Hippocampal formation (tissue), 2 donors: ENCODE measurements at regions not wholly inside any gene's neighbourhood (a gene's known extent, or its start where the extent isn't known, plus 50 kb on each side); places are given as distances from the start of the nearest gene placed in this dataset.
"Not testable (repeated sequence)": the region's sequence is repeated elsewhere in the genome, so short reads cannot be mapped to it uniquely, and the experiment has no call there.

Experiments used
- DNase-seq, 2 donors: peaks; one replicate each; lab custom pipeline; 2025; lab: John Stamatoyannopoulos, UW

DNA sequence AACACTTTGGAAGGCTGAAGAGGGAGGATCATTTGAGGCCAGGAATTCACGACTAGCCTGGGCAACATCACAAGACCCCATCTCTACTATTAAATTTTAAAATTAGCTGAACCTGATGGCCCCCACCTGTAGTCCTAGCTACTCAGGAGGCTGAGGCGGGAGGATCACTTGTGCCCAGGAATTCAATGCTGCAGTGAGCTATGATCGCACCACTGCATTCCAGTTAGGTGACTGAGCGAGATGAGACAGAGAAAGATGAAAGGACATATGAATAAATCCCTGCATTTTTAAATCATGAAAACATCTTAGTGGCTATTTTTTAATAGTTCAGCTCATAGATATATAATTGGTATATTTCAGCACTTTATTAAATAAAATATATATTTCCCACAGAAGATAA is 93.8 kb downstream of the GPR63 start:
- DNase-seq = no peak

GRCh38 chr6:96742702-96743101 is 94.6 kb downstream of the GPR63 start:
- DNase-seq = no peak

- DNase-seq = no peak
Observed at GRCh38 chr6:96735332-96735731, 101.9 kb downstream of the GPR63 start.

- DNase-seq = no peak
Observed at GRCh38 chr6:96727144-96727543, 110.1 kb downstream of the GPR63 start.

DNA sequence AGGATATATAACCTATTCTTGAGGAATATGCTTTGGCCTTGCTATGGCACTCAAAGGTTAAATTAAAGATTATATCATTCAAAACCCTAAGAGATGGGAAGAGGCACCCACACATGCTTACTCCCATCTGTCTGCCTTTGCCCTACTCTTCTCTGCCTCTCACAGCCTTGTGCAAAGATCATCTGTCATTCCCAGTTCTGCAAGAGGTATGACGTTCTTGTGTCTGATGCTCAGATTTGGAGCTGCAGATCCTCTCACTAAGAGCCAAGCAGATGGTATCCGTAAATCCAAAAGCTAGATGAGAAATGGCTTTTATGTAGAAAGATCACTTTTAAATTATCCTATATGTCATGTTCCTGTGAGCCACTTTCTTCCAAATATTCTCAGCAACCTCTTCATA is 112.0 kb downstream of the GPR63 start:
- peak in 1 of 2 donors; percentile 13 for DNase-seq

DNA sequence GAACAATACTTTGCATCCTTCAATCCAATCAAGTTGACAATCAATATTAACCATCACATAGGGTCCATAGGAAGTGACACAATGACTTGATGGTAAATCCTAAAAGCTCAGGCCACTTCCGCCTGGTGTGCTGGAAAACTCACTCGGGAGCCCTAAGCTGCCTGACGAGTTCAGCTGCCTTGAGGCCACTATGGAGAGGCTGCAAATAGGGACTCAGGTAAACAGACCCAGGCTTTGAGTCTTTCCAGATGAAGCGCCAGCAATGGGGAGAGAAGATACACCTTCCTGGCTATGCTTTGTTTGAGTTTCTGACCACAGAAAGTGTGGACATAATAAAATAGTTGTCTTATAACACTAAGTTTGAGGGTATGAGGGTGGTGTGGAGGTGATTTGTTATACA is 112.6 kb downstream of the GPR63 start:
- DNase-seq = no peak

- no peak for DNase-seq
Observed at GRCh38 chr6:96723362-96723761, 113.9 kb downstream of the GPR63 start.

DNA sequence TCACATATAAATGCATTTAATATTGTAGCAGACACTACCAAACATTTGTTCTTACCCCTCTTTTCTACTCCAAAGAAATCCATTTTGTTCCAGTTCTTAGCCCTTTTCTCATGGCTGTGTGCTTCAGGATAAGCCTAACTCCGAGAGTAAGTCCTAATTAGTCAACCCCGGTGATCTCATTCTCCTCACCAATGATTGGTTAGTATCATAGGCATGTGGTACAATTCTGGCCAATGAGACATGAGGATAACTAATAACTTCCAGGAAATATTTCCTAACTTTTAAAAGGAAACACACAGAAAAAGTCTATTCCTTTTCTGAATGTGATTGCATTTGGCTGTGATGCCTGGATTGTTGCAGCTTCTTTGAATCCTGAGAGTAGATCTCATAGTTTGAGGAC is 116.0 kb downstream of the GPR63 start:
- DNase-seq = no peak

DNA sequence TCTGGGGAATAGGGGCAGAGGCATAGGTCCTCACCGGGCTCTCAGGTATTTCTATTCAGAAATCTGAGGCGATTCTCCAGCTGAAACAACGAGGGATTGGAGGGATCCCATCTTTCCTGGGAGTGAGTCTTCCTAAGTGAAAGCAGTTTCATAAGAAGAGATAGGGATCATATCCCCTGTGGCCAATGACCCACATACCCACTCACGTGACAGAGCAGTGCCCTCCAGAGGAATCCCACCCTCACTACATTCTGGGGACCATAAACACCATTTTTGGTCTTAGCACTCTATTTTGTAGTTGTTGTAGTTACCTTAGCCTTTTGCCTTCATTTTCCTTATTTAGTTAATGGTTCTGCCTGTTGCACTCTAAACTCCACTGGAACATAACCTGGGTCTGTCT is 121.1 kb downstream of the GPR63 start:
- no peak for DNase-seq

GRCh38 chr6:96715608-96716007 is 121.7 kb downstream of the GPR63 start:
- no peak for DNase-seq

DNA sequence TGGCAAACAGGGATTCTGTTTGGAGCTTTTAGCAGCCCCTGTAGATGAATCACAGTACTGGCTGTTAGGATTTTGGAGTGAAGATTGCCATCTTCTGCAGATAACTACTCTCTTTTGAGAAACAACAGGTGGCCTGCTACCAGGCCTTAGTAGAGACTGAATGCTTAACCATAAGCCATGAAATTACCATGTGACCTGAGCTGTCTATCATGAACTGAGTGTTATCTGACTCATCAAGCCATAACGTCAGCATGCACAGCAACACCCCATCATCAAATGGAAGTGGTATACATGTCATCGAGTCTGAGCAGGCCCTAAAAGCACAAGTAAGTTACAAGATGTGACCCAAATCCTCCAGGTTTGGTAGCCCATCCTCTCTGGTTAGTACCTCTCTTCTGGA is 132.6 kb downstream of the GPR63 start:
- no peak for DNase-seq

GRCh38 chr6:96702626-96703025 is 134.7 kb downstream of the GPR63 start:
- no peak for DNase-seq

- no peak for DNase-seq
Observed at GRCh38 chr6:96700915-96701314, 136.4 kb downstream of the GPR63 start.

- DNase-seq = not testable (repeated sequence)
Observed at GRCh38 chr6:96694429-96694828, 131.5 kb downstream of the FHL5 start.

DNA sequence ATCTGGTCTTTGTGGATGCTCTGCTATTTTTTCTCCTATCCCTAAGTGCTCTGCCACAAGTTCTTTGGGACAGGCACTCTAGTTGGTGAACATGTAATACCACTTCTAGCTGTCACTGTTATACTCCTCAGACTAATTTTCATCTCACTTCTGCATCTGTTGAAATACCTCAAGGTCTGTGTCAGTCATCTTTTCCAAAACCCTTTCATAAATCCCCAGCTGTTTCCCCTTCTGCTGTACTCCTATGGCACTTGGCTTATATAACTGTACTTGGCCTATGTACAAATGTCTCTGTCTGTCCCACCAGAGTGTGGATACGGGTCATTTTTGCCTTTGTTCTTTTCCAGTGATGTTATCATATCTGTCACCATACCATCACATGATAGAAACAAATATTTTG is 124.2 kb downstream of the FHL5 start:
- no peak for DNase-seq

GRCh38 chr6:96685702-96686101 is 122.8 kb downstream of the FHL5 start:
- no peak for DNase-seq

- DNase-seq = no peak
Observed at GRCh38 chr6:96683819-96684528, 121.0 kb downstream of the FHL5 start.

- DNase-seq = no peak
Observed at GRCh38 chr6:96682017-96682416, 119.1 kb downstream of the FHL5 start.

- DNase-seq = no peak
Observed at GRCh38 chr6:96675597-96675996, 112.7 kb downstream of the FHL5 start.
